Erythroblast (primary cell): ENCODE measurements at regions not wholly inside any gene's neighbourhood (a gene's known extent, or its start where the extent isn't known, plus 50 kb on each side); places are given as distances from the start of the nearest gene placed in this dataset.

Experiments
- DNase-seq, 2 experiments: peaks; one replicate each; lab custom pipeline; 2025; lab: John Stamatoyannopoulos, UW
- GATA1 ChIP-seq: IDR thresholded peaks from 2 replicates; pipeline ENCODE4 v1.6.1; 2011; ENCODE audit warnings: low read depth, mild to moderate bottlenecking, control low read depth, low read length, moderate library complexity
- POLR2A ChIP-seq: IDR thresholded peaks from 2 replicates; pipeline ENCODE4 v1.6.1; 2011; ENCODE audit warnings: mild to moderate bottlenecking, low read length

DNA sequence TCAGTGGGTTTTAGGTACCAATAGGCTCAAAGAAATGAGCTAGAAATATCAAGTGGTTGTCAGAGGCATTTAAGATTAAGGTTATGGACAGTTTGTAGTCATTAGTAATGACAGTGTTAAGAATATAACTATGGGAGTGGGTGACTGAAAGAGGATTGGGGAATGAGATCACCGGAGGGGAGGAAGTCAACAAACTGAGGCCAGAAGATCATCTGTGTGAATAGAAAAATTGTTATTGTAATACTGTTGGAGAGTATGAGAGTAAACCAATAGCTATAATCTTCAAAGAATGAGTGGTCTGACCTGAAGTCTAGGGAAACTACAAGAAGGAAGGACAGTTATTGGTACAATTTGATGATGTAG lies 197.1 kb downstream of the TANC2 start:
- no peak for DNase-seq
- TF ChIP-seq POLR2A (no peak), GATA1 (no peak)

DNA sequence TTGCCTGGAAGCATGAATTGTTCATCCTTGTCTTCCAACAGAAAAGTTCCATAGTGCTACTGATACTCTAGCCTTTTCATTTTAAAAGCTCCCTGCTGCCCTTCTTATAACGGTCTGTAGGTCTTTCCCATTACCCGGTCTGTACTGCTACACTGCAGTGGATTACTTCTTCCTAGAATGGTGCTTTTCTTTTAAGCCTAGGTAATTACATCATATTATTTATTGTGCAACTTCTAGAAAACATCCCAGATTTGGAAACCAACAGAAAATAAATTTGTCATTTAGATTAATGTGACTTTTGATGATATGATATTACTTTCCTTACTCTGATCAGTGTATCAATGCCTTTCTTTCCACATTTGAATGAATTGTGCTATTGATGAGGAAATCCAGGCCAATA lies 199.4 kb downstream of the TANC2 start:
- TF ChIP-seq POLR2A (no peak), GATA1 (no peak)
- DNase-seq = no peak

DNA sequence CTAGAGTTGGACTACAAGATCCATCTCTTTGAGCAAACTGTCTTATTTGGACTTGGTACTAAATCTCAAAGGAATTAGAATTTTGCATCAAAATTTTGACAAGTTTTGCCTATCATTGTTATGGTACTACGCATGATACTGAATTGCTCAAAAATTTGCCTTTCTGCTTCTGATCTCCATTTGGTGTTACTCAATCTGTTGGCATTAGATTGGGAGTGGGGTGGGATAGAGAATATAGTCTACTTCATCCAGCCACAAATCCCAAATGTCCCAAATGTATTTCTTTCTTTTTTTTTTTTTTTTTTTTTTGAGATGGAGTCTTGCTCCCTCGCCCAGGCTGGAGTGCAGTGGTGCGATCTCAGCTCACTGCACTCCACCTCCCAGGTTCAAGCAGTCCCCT lies 204.8 kb downstream of the TANC2 start:
- TF ChIP-seq GATA1 (no peak), POLR2A (no peak)
- DNase-seq = no peak

DNA sequence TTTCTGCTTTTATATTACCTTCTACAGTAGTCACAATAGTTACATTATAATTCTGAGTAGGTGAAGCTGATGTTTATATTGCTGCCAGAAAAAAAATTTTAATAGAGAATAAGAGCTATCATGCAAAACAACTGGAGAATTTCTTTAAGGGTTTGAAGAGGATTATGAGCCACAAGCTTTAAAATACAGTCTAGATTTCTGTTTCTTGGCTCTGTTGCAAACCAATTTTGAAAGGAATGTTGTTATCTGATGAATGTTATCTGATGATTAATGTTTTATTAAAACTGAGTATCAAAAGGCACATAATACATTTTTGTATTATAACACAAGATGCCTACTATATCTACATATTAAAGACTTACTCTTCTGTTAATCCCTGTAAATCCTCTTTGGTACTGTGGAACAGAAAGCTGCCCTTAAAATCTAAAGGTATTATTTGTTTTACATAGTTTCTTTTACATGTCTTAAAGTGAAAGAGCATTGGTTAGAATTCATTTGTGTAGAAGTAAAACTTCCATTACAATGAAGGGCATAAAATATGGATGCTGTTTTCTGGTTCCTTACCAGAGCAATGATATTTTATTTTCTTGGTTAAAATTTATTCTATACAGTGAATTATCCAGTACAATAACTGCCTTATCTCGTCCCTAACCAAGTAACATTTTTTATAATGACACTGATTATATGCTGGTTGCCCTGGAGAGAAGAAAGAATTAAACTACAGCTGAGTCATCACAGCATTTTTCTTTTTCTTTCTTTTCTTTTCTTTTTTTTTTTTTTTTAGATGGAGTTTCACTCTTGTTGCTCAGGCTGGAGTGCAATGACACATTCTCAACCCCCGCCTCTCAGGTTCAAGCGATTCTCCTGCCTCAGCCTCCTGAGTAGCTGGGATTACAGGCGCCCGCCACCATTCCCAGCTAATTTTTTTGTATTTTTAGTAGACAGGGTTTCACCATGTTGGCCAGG lies 205.7 kb downstream of the TANC2 start:
- DNase-seq = no peak
- no peak for TF ChIP-seq POLR2A
- TF ChIP-seq GATA1 = no peak

DNA sequence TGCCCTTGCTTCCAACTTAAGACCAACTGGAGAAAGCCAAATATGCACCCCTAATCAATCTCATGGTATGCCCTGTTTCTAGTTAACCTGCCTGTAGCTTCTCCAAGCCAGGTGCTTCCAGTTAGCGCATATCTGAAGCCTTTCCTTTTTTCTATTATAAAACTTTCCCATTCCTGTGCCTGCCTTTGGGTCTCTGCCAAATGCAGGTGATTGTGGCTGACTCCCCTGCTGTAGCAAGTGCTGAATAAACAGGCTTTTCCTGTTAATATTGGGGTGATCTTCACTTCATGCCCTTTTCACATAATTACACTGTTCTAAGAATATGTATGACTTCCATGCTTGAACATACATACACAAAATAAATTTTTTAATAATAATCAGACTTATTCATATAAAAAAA lies 207.4 kb downstream of the TANC2 start:
- no peak for TF ChIP-seq GATA1
- TF ChIP-seq POLR2A = no peak
- DNase-seq = no peak

DNA sequence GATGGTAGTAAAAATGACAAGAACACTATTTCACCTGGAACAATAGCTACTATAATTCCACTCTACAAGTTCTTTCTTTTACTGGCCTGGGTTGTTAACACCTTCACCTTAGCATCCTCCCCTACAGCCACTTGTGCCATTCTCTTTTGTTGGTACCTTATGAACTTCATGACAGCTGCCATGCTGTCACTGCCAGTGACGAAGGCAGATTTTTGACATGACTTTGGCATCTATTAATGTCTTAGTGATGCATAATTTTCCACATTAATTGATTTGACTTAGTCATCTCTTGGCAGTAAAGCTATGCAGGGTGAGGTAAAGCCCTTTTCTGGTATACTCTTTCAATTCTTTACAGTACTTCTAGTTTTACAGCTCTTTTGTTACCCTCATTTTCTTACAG lies 207.9 kb downstream of the TANC2 start:
- no peak for TF ChIP-seq GATA1
- TF ChIP-seq POLR2A = no peak

DNA sequence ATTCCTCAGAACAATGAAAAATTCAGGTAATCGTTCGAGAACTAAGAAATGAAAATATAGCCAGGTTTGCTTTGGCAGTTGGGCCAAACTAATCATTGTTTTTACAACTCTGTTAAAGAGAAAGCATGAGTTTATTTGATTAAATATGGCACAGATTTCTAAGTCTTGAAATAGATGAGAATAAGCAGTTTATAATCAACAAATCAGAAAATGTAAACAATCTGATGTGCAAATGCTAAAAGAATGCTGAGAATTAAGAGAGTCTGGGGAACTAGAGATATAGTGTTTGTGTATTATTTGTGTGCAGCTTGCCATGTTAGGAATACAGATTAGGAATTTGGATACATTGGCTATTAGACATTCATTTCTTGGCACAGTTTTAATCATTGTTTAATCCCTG lies 212.5 kb downstream of the TANC2 start:
- TF ChIP-seq GATA1 (no peak), POLR2A (no peak)
- no peak for DNase-seq

More for the DNA sequence above, 207.9 kb downstream of the TANC2 start:
- no peak for DNase-seq

DNA sequence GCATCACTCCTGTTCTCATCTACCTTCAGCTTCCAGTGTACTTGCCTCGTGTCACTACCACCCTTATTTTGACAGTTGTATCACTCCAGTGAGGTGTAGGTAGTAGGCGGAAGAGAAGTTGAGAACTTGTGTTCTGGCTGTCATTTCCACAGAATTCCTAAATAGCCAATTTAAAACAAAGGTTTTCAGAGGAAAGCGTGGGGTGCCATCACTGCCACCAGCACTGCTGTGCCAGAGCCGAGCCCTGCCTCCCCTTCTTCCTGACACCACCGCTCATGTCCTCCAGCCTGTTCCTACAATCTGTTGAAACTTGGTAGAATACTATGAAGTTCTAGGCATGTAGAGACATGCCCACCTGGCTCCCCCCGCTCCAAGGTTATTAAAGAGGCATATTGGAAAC lies 215.8 kb downstream of the TANC2 start:
- TF ChIP-seq POLR2A = no peak
- no peak for TF ChIP-seq GATA1

DNA sequence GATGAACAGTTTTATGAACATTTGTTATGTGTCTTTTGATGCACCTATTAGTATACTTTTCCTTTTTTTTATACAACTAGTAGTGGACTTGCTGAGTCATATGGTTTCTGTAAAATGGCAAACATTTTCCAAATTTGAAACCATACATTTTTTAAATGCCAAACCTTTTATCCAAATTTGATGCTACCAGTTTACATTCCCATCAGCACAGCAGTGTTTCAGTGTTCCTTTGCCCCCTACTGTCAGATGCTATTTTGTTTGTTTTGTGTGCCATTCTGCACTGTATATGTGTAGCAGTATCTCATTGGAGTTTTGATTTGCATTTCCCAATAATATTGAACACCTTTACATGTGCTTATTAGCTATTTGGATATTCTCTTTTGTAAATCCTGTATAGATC lies 219.4 kb downstream of the TANC2 start:
- no peak for TF ChIP-seq GATA1
- DNase-seq = no peak

More for the DNA sequence above, 215.8 kb downstream of the TANC2 start:
- no peak for DNase-seq

DNA sequence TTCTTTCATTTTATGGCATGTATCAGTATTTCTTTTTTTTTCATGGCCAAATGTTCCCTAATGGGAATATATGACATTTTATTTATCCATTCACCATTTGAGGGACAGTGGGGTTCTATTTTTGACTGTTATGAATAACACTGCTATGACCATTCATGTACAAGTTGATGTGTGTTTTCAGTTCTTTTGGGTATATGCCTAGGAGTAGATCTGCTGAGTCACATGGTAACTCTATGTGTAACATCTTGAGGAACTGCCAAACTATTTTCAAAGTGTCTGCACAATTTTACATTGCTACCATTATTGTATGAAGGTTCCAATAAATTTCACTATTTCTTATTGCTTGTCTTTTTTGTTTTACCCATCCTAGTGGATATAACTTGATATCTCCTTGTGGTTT lies 223.0 kb downstream of the TANC2 start:
- peak in 1 of 2 experiments; percentile 3 for DNase-seq
- TF ChIP-seq POLR2A (no peak), GATA1 (no peak)

DNA sequence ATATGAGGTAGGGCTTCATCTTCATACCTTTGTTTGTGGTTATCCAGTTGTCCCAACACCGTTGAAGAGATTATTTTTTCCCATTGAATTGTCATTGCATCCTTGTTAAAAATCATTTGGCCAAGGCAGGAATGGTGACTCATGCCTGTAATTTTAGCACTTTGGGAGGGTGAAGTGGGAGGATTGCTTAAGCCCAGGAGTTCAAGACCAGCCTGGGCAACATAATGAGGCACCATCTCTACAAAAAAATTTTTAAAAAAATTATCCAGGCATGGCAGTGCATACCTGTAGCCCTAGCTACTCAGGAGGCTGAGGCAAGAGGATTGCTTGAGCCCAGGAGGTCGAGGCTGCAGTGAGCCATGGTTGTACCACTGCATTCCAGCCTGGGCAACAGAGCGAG lies 223.9 kb downstream of the TANC2 start:
- no peak for DNase-seq
- TF ChIP-seq POLR2A (no peak), GATA1 (no peak)

DNA sequence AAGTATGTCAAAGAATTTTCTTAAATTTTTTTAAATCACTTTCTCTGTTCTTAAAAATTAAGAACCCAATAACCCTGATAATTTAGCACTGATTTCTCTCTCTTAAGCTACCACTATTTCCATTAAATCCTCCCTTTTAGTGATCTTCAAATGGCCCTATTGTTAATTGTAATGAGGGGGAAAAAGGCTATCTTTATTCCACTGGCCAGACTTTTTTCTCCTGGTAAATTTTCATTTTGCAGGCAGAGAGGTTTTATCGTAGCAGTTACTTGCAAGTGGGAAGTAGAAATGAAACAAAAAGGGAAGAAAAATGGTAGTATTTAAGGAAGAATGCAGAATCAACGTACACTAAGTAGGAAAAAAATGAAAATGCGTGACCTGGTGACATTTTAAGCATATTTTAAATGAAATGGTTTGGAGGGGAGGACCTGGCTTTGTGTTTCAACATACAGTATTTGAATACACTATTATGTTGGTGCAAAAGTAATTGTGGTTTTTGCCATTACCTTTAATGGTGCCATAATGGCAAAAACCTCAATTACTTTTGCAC lies 224.9 kb downstream of the TANC2 start:
- no peak for TF ChIP-seq POLR2A
- TF ChIP-seq GATA1 = no peak
- no peak for DNase-seq

DNA sequence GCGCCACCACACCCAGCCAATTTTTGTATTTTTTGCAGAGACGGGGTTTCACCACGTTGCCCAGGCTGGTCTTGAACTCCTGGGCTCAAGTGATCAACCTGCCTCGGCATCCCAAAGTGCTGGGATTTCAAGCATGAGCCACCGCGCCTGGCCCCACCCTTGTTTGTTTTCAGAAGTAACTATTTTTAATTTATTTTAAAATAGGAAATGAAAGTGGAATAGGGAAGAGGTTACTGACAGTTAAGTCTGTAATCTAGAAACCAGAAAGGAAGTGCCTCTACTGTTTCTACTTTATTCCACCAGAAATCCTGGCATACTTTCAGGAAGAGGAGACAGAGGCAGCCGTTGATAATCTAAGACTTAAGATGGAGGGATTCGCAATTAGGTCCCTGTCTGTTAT lies 225.6 kb downstream of the TANC2 start:
- DNase-seq = no peak
- TF ChIP-seq POLR2A (no peak), GATA1 (no peak)

DNA sequence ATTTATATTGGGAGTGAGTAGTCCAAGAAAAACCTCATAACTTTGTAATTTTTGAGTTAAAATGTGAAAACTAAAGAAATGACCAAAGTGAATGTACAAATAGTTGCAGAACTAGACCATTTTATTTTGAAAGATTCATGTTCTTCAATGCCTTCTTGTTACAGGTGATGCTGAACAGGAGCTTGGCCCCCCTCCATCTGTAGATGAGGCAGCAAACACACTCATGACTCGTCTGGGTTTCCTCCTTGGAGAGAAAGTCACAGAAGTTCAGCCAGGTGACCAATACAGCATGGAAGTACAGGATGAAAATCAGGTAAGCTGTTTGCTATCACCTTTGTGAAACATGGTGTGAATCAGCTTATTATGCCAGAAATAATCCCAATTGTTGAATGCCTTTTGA lies 227.8 kb downstream of the TANC2 start:
- no peak for TF ChIP-seq POLR2A
- TF ChIP-seq GATA1 = no peak
- no peak for DNase-seq
